HG02678 (cell line): ENCODE measurements at regions not wholly inside any gene's neighbourhood (a gene's known extent, or its start where the extent isn't known, plus 50 kb on each side); places are given as distances from the start of the nearest gene placed in this dataset.

Experiments
- ATAC-seq: cut with Tn5 transposase; IDR thresholded peaks from one replicate; pipeline ENCODE4 v1.9.1; 2021; ENCODE audit warnings: mild to moderate bottlenecking, moderate library complexity; ENCODE audit not compliant: unreplicated experiment

DNA sequence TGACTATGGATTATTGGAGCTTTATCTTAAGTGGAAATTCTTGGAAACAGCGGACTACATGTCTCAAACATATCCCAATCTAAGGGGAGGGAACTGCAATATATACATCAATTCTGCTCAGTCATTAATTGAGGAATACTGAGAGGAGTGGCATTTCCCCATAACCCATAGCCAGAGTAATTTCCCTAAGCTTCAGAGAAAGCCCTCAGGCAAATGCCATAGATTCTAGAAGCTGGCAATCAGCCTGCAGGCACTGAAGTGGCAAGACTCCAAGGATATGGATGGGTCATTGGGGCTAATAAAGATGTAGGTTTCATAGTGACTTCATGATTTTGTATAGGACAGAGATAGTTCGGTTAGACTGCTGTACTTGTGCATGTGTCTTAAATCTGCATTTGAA lies 1960.5 kb upstream of the PIK3C3 start:
- no peak for ATAC-seq

GRCh38 chr18:39991696-39992265 lies 1963.3 kb upstream of the PIK3C3 start:
- ATAC-seq, result no peak

DNA sequence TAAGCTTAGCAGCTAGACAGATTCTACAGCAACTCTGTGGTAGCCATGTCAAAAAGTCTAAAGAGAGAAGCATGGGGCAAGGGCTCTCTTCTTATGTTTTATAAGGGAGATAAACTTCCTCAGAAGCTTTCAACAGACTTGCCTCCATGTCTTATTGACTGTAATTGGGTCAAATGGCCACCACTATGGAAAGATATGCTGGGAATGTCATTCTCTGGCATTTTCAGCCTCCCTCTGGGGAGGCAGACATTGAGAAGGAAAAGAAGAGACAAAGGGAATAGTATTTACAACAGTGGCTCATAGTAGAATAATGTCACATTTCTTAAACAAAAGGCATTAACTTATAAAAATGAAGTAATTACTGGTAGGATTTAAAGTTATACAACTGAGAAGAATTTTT lies 1964.5 kb upstream of the PIK3C3 start:
- no peak for ATAC-seq

DNA sequence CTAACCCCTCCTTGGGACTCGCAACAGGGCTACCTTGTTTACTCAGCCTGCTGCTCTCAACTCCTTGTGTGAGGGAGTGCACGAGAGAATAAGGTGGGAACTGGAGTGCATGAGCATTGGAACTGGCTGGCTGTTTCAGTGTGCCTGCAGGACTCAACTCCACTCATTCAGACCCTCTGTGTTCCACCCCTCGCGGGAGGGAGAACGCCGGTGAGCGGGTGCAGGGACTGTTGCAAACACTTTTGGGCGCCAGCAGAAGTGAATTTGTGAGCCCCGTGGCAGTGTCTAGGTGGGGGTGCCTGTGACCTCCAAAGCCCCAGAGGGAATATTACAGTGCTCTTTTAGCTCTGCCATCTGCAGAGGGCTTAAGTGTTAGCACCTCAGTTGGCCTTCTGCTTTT lies 1978.3 kb upstream of the PIK3C3 start:
- ATAC-seq, result no peak

DNA sequence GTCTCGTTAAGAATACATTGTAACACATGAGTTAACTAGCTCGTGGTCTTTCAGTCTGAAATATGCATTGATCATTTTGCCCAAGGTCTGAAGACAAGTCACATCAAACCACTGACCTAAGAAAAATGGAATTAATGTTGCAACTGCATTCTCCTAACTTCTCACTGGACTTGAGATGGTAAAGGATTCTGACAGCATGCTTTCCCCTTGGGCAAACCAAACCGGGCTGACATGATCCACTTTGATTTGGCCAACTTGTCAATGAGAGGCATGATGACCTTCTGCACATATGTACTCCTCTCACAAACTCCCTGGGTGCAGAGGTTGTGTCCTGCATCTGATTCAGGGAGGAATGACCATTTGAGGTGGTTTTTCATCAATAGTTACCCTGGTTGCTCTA lies 1982.5 kb upstream of the PIK3C3 start:
- no peak for ATAC-seq

- no peak for ATAC-seq
Observed at GRCh38 chr18:39969803-39970494, 1985.1 kb upstream of the PIK3C3 start.

GRCh38 chr18:39966275-39966674 lies 1988.8 kb upstream of the PIK3C3 start:
- no peak for ATAC-seq

DNA sequence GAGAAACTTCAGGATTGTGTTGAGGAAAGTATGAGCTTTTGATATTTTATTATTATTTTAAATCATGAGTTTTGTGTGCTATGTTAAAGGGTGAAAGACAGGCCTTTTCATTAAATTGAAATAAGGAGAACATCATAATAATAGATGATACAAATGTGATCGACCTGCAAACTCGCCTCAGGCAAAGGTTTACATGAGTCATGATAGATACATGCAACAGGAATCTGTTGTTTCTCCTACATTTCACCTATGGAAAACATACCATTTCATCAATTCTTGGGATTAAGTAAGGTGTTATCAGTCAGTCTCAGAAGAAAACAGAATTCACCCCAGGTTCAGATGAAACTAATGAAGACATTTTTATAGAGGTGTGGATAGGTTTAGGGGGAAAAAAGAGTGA lies 1992.5 kb upstream of the PIK3C3 start:
- ATAC-seq, result no peak

GRCh38 chr18:39960550-39960949 lies 1994.5 kb upstream of the PIK3C3 start:
- ATAC-seq, result no peak

DNA sequence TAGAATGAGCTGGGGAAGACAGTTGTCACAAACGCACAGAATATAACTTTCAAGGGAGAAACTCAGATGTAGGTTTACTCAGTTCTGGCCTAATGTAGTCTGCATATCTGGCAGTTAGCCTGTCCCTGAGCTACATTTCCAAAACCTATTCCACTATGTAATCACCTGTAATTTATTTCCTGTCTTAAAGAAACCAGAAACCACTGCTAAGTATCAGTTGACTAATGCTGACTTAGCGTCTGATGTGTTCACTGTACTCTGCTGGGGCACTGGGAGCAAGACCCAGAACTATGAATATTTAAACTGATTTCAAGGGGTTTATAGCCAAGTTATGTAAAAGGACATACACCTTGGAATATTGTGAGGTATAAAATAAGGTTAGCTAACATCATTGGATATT lies 1995.2 kb upstream of the PIK3C3 start:
- no peak for ATAC-seq

- ATAC-seq, result no peak
Observed at GRCh38 chr18:39958876-39959275, 1996.2 kb upstream of the PIK3C3 start.

- no peak for ATAC-seq
Observed at GRCh38 chr18:39952816-39953215, 2002.2 kb upstream of the PIK3C3 start.

DNA sequence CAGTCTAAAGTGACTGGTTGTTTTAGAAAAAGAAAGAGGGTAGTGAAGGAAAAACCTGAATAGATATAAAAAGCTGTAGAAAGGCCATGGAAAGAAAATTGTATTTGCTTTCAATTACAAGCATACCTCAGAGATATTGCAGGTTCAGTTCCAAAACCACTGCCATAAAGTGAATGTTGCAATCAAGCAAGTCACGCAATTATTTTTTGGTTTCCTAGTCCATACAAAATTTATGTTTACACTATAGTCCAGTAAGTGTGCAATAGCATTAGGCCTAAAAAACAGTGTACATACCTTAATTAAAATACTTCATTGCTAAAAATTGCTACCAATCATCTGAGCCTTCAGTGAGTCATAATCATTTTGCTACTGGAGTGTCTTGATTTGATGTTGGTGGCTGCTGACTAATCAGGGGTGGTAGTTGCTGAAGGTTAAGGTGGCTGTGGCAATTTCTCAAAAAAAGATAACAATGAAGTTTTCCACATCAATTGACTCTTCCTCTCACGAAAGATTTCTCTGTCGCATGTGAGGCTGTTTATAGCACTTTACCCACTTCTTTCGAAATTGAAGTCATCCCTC lies 2003.8 kb upstream of the PIK3C3 start:
- ATAC-seq, result no peak

GRCh38 chr18:39946623-39947061 lies 2008.4 kb upstream of the PIK3C3 start:
- no peak for ATAC-seq

- ATAC-seq, result no peak
Observed at GRCh38 chr18:39945076-39945475, 2010.0 kb upstream of the PIK3C3 start.

DNA sequence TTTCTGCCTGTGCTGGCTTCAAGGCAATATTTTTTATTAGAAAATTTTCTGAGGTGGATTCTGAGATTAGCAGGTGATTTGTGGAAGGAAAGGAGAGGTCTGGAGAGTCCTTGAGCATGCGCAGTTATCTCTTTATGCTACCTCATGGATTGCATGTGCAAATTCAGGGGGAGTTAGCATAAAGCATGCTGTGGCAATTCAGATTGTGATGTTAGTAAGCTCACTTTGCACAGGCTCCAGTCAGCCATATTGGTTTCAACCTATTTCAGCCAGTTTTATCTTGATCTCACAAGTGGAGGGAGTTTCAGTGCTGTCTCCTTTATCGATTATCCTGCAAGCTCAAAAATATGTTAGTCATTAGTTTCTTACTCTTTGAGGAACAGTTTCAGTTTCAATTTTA lies 2012.3 kb upstream of the PIK3C3 start:
- ATAC-seq, result no peak

DNA sequence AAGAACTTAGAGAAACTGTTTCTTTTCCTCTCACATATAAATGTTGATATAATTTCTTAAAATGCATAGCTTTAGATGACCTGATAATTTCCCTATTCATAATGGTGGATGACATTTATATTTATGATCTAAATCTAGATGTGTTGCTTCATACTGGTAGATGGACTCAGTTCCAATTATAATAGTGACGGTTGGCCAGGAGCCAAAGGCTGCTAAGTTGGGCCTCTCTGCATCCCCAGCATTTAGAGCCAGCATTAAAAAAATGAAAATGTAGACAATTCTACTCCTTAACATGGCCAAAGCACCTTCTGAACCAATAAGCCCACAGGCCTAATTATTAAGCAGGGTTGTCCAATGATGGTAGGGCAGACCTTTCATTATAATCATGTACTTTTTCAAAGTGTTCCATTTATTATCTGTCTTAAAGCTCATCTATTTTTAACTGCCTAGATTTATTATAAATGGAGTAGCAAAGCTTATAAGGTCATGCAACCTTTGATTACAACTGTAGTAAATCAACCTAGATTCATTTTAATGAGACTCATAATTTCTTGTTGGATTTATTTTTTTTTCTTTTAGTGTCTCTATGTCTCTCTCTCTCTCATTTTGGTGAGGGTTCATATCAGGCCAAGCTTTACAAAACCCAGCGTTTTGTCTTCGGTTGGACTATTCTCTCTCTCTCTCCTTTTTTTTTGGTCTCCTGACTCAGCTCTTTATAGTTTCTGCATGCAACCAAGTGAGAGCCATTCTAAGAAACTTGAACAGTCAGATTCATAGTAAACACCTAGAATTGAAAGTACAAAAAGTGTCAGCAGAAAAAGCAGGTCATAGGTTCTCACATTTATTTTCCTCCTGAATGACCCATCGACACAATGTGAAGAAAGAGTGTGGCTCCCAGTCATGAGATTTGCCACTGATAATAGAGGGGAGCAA lies 2016.1 kb upstream of the PIK3C3 start:
- no peak for ATAC-seq

GRCh38 chr18:39935598-39935997 lies 2019.4 kb upstream of the PIK3C3 start:
- ATAC-seq, result no peak

GRCh38 chr18:39918847-39919246 lies 2036.2 kb upstream of the PIK3C3 start:
- no peak for ATAC-seq

DNA sequence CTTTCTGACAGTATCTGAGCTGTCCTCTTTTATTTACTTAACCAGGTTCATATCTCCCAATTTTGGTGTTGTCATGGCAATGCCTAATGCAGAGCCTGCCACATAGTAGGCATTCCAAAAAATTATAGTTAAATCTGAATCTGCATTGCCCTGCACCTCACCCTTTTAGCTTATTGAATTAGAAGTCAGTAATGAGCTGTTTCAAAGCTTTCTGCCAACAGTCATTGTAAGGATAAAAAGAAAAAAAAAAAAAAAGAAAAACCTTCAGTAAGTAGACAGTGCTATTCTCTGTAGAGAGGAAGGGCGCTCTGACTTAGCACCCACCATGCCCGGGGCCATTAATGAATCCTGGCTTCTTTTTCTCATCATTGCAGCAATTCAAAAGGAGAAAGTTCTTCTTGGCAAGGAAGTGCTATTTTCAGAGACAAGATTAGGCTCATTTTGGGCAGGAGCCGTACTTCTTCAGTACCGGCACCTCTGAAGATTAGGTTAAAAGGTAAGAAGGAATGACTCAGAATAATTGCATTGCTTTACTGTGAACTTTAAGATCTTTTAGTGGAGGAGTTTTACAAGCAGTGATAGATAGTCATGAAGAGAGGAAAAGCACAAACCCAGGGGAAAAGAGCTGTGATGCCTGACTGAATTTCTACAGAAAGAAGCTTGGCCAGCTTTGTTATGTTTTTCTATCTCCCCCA lies 2041.2 kb upstream of the PIK3C3 start:
- ATAC-seq, result no peak

DNA sequence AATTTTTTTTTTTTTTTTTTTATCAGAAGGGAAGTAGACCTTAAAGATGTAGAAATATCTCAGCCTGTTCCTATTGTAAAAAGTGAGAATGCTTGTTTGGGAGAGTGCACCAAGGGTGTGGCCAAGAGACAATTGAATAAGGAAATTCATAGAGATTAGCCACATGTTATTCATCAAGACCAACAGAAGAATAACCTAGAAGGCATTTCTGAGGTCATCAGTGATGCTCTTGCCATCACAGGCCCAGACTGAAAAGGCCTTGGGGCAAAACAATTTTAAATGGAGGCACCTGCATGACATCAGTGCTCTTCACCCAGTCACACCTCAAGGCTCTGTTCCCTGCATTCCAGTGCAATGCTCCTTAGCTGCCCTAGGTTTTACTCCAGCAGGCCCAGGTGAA lies 2043.3 kb upstream of the PIK3C3 start:
- no peak for ATAC-seq
